ENCODE measurements at regions not wholly inside any gene's neighbourhood (a gene's known extent, or its start where the extent isn't known, plus 50 kb on each side); places are given as distances from the start of the nearest gene placed in this dataset.

- DNase-seq = no peak
Measured at GRCh38 chr18:33951031-33951430, 273.7 kb downstream of the NOL4 start.

- DNase-seq = no peak
Measured at GRCh38 chr18:33946336-33946735, 278.4 kb downstream of the NOL4 start.

DNA sequence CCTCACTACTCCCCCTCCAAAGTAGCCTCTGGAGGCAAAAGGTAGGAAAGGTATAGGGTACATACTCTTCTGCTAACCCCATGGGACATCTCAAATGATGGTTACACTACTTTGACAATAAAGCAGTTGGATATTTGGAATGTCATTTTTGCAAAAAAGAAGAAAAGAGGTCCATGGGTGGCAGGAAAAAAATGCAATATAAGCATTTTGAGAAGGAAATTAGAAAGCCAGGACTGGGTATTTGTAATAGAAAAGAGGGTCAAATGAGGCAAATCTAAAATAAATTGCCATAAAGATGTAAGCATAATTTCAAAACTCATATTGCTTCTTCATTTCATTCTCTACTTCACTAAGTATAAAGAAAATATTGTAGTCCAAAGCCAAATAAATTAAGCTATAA, 280.2 kb downstream of the NOL4 start:
- no peak for DNase-seq

DNA sequence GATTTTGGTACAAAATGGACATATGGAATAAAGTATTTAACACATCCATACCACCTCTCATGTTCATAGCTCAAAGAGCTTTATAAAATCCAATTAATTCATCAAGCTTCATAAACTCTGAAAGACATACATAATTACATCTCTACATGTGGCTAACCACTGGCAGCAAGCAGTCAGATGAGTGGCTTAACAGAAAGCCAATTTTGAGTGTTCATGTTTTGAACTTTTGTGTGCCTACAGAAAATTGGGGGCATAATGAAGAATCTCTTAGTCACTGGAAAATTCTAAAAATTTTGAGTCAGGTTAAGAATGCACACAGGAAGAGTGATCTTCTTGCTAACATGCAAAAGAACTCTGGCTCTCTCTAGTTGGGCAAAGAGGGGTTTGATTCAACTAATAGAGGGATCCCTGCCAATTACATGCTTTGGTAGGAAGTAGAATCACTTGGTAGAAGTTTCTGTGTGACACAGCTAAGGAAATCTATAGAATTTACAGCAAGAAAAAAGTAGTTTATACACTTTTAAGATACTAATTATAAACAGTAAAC, 287.4 kb downstream of the NOL4 start:
- DNase-seq = no peak

DNA sequence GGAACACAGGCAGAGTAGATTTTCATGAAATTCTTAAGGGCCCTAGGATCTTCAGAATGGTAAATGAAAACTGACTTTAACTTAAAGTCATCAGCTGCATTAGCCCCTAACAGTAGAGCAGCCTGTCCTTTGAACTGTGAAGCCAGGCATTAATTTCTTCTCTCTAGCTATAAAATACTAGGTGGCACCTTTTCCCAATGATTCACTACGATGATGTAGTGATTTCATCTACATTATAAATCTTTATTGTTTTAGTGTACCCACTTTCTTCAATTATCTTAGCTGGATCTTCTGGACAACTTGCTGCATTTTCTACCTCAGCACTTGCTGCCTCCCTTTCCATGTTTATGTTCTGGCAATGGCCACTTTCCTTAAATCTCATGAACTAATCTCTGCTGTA, 290.5 kb downstream of the NOL4 start:
- DNase-seq = no peak

GRCh38 chr18:33928231-33928630, 296.5 kb downstream of the NOL4 start:
- DNase-seq = no peak

DNA sequence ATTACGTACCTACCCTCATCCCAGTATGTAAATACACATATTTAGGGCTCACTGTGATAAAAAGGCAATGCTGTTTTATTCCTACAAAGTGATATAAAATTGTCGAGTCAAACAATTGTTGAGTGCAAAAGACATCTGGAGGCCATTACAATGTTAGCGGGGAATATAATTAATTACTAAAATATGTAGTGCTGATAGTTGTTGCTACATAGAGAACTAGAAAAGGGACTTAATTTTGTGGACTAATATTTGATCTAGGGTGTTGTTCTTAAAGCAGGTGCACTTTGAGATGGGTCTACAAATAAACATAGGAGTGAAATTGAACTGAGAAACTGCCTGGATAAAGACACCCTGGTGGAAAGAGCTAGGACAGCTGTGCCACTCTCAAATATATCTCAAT, 300.1 kb downstream of the NOL4 start:
- no peak for DNase-seq

DNA sequence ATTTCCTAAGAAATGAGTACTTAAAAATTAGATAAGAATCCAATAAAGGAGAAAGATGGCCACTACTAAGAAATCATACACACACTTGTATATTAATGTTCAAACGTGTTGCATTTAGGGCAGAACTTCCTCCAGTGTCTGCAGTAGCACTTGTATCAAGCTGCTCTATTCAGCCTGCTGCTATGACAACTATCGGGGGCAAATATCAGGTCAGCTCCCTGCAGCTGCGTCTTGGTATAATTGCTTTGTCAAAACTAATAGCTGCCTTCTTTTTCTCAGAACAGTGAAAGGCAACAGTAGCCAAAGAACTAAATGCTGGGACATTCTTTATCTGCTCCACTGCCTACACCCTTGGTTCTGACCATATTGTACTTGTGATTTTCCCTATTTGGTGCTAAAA, 300.7 kb downstream of the NOL4 start:
- no peak for DNase-seq

DNA sequence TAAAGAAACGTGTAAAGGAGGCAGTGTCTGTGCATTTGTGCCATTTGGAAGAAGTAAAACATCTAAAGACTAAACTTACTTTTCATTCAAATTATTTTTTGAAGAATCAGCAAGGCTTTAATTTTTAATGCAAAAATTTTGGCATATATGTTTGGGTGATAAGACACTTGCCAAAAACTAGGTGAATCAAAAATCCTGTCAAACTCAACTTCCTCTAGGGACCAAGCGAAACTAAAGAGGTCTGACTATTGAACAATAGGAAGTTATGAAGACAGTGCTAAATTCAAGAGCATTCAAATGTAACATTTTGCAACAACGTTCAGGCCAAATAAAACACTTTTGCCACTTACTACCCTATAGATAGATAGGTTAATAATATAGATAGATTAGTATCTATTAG, 306.1 kb downstream of the NOL4 start:
- DNase-seq = no peak

DNA sequence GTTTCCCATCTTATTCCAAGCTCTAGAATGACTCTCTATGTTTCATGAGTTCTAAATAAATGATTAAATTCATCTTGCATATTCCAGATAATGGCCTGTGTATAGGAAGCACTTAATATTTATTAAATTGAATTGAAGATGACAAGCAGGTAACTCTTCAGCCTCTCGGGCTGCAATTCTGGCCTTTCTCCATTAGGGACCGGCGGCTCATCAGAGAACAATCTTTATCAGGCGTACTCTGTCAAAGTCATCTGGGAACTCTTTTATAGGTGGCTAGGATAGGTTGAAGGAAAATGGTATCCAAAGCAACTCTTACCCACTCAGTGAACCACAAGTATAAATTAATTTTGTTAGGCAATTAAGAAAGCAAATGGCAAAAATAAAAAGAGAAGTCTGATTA, 308.5 kb downstream of the NOL4 start:
- DNase-seq = no peak

GRCh38 chr18:33914399-33914798, 310.3 kb downstream of the NOL4 start:
- no peak for DNase-seq

- DNase-seq = no peak
Measured at GRCh38 chr18:33906046-33906445, 318.7 kb downstream of the NOL4 start.

- DNase-seq = no peak
Measured at GRCh38 chr18:33901894-33902512, 322.7 kb downstream of the NOL4 start.

DNA sequence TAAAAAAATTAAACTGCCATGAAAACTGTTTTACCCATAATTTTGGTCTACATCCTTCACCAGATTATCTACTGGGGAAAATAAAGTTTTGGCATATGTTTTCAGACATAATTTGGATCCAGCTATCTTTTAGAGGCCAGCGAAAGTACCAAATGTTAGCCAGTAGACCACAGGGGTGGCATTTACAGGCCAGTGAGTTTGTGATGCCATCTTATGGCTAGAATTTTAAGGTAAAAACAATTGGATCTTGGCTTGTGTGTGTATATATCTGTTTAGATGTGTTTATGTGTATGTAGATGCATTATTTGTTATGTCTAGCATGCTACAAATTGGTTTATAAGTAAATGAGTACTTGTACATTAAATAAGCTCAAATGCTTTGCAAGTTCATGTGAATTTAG, 322.6 kb downstream of the ASXL3 start:
- no peak for DNase-seq

DNA sequence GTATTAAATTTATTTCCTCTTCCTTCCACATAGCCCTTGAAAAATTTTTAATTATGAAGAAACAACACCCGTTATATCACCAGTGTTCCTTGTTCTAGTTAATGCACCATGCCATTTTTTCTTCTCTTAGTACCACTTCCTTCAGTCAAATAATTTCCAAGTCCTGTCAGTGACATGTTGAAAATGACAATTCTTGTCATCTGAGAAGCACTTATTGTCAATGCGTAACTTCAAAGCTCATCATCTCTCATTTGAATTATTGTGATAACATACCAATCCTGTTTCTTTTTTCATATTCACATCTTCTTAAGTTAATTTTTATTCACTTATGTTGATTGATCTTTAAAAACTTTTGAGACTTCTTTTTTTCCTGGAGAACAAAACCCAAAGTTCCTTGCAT, 320.4 kb downstream of the ASXL3 start:
- no peak for DNase-seq

DNA sequence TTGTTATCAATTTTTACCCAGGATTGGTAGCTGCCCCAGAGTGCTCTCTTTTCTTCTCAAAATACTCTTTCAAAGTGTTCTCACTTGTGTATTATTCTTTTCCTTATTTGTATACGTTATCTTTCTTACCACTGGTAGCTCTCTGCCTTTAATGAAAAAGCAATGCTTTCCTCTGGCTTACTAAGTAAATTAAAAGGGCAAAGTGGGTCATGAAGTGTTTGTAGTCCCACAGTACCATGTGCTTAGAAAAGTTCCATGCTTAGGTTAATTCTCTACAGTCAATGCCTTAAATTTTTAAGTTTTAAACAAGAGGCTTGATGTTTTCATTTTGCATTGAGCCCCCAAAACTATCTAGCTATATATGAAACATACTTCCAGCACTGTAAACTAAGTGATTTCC, 300.2 kb downstream of the ASXL3 start:
- no peak for DNase-seq

DNA sequence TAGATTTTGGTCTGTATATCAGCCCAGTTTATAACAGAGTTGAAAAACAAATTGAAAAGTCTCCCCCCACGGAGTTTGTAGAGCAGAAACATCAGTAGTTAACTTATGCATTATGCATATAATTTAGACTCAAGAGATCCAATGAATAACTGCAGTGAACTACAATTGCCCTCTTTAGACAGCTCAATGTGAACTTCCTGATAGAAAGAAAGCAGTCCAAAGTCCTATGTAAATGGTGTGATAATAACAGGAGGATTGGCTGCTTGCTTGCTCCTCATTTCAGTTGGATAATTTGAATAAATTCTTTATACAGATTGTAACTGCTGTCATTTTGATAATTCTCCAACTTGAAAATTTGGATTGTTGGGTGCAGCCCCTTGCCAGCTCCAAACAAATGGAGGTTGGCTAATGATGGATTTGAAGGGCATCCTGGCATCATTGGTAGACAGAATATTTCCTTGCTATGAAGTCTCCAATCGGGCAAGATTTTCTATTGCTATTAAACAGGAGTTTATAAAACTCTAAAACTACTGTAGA, 297.1 kb downstream of the ASXL3 start:
- DNase-seq = no peak

DNA sequence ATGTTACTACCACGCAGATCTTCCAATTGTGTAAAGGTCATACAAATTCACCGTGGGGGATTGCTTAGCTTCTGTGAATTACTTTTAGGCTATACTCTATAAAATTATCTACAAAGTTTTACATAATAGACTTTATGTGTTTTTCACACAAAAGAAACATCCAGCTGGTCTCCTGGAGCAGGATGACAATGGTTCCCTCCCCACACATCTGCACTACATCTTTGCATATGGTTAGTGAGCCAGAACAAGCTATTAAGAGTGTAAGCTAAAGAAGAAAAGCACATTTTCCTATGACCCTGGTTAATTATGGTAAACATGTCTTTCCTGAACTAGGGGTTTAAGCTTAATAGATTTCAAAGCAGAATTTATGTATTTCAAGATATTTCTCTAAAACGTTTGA, 295.1 kb downstream of the ASXL3 start:
- DNase-seq = no peak

DNA sequence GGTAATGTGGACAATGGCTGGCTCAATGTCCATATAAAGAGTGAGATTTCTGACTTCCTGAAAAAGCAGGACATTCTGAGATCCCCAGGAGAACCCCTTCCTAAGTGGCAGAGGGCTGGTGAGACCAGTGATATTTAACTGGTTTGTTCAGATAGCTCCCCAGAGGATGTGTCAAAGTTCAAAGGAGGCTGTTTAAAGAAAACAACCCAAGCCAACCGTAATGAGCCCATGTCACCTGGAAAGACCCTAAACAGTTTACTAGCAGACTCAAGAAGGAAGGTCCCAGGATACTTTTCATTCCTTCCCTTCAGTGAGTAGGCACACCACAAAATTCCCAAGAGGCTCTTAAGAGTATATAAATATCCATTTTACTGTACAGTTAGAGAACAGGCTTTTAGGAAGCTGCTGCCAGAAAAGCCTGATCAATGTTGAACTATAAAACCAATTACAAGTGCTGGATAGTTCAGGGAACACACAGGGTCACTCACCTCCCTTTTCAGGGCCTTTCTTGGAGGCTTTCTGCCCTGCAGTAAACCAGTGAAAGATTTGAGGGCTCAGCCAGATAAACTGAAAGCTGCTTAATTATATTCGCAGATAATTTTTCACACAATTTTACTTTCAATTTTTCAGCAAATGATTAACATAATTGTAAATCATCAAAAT, 293.5 kb downstream of the ASXL3 start:
- DNase-seq = no peak

DNA sequence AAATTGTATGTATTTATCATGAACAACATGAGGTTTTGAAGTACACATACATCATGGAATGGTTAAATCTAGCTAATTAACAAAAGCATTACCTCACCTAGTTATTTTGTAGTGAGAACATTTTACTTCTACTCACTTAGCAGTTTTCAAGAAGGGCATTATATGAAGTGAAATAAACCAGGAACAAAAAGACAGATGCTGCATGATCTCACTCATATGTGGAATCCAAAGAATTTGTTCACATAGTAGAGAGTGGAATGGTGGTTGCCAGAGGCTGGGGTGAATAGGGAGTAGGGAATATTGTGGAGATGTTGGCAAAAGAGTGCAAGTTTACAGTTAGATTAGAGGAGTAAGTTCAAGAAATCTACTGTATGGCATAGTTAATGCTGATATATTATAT, 292.0 kb downstream of the ASXL3 start:
- no peak for DNase-seq

GRCh38 chr18:33866386-33866785, 288.4 kb downstream of the ASXL3 start:
- DNase-seq = no peak

- no peak for DNase-seq
Measured at GRCh38 chr18:33863912-33864311, 285.9 kb downstream of the ASXL3 start.

GRCh38 chr18:33854827-33855139, 276.8 kb downstream of the ASXL3 start:
- no peak for DNase-seq

DNA sequence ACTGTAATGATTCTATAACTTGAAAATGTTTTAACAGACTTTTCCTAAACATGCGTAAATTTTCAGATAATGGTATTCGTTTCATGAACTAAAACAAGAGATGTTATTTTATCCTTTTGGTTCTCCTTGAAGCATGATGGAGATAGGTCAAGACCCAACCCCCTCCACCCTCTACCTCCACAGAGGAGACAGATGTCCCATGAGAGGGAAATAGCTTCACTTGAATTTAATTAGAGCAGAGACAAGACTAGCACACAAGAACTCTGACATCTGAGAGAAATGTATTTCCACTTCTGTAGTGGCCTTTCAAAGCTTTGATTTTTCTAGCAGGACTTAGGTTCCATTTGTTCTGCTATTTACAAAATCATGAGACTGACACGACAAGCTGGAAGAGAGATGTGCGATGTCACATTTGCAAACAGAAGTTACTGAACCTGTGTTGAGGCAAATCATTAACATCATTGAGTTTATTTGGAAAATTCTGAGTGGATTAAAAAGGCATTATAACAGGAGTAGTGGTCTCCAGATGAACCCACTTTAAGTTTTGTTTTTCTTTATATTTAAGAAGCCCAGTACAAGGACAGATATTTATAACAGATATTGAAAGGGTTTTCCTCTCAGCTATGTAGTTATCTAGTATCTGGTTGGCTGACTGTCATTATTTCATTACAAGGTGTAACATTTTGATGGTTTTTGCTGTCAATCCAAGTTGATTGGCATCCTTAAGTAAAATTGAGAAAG, 276.2 kb downstream of the ASXL3 start:
- no peak for DNase-seq

Measured in midbrain (tissue), 1 donor.